ENCODE measurements at regions not wholly inside any gene's neighbourhood (a gene's known extent, or its start where the extent isn't known, plus 50 kb on each side); places are given as distances from the start of the nearest gene placed in this dataset.
A peak's percentile ranks its signal among the peaks of the same experiment; 100 is the strongest.
"Not testable (repeated sequence)": the region's sequence is repeated elsewhere in the genome, so short reads cannot be mapped to it uniquely, and the experiment has no call there.

DNA sequence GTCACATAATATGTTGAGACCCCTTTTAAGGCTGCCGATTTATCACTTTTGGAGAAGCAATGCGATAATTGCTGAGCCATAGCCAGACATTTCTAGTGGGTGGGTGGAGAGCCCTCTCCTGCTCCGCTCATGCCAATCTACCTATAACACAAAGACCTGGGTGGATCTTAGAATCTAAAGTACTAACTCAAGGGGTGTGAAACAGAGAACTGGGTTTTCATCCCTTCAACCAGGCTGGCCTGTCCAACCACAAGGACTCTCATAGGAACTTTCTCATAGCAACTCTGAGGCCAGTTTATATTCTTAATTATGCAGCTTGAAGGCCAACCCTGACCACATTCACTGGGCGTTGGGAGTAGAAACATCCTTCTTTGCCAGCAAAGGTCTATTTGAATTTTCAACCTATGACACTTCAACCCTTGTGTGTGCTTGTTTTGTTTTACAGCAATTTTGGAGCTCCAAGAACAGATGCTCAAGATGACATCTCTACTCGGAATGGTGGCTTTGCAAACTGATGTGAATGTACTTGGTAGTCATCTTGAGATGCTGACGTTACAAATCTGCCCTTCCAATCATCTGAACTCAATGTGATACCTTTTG lies 1198.2 kb upstream of the AUTS2 start:
- FAIRE-seq (no peak), DNase-seq (ENCODE audit: insufficient read length, low spot score) (no peak)
- TF ChIP-seq POLR2A (IDR thresholded peaks at IDR 0.05; ENCODE audit: low read depth, low read length): no peak

DNA sequence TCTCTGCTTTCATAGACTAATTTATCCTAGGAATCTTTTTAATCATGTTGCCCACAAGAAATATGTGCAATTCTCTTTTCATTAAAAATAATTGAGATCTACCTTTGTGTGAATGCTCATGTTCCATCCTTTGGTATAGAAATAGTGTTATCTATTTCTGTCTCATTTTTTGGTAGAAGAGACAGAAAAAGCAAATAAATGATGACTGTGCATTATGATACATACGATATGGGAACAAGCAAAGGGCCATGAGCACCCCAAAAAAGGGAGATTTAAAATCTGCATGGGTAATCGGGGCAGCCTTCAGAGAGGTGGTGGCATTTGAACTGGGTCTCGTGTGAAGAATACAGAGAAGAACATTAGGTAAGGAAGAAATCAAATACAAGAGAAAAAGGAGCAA lies 1197.5 kb upstream of the AUTS2 start:
- no peak for FAIRE-seq
- TF ChIP-seq POLR2A (IDR thresholded peaks at IDR 0.05; ENCODE audit: low read depth, low read length): no peak
- no peak for DNase-seq (ENCODE audit: insufficient read length, low spot score)

DNA sequence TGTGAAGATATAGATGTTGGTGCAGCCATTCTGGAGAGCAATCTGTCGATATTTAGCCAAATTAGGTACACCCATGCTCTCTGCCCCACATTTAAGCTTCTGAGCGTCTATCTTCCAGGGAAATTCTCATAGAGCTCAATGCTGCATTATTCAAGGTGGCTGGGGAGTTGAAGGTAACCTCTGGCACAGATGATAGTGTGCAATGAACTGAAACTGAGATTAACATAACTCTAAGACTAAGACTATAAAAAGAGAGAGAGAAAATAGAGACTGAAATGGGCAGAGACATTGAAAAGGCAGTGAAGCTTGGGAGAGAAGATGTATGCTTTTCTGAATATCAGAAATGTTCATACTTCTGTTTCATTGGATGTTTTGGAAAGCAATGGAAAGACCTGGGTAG lies 1197.0 kb upstream of the AUTS2 start:
- DNase-seq (ENCODE audit: insufficient read length, low spot score) (no peak), FAIRE-seq (no peak)
- no peak for TF ChIP-seq POLR2A (IDR thresholded peaks at IDR 0.05; ENCODE audit: low read depth, low read length)

DNA sequence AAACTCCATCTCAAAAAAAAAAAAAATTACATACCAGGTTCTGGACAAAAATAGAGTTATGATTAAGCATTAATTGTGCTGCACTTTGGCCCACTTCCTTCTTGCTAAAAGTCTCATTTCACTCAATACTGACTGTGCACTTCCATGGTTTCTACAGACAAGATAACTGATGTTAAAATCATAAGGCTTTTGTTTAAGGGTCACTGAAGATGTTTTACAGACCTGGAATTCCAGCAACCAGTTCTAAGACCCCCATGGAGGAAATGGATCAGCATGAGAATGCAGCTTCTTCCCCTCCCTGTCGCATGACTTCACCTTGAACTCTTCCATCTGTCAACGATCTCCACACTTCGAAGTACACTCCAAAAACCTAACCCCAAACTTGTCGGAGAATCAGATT lies 1191.8 kb upstream of the AUTS2 start:
- no peak for TF ChIP-seq POLR2A (IDR thresholded peaks at IDR 0.05; ENCODE audit: low read depth, low read length)

DNA sequence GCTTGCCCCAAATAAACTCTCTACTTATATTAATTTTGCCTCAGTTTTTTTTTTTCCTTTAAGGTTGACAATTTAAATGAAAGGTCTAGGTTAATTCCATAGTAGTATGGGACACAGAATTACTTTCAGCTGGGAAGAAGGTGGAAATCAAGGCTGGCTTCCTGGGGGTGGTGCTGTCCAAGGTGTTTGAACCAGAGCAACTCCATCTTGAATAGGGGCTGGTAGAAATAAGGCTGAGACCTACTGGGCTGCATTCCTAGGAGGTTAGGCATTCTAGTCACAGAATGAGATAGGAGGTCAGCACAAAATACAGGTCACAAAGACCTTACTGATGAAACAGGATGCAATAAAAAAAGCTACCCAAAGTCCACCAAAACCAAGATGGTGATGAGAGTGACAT lies 1190.8 kb upstream of the AUTS2 start:
- no peak for DNase-seq (ENCODE audit: insufficient read length, low spot score)
- no peak for TF ChIP-seq POLR2A (IDR thresholded peaks at IDR 0.05; ENCODE audit: low read depth, low read length)
- FAIRE-seq: no peak

More for the DNA sequence above, 1191.8 kb upstream of the AUTS2 start:
- DNase-seq (ENCODE audit: insufficient read length, low spot score): no peak
- no peak for FAIRE-seq

DNA sequence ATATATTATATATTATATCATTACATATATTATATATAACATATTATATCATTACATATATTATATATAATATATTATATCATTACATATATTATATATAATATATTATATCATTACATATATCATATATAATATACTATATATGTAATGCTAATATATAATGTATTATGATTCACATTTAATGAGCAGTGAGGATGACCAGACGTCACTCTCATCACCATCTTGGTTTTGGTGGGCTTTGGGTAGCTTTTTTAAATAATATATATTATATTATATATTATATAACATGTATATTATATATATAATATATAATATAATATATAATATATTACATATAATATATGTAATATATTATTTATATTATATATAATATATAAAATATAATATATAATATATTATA lies 1189.4 kb upstream of the AUTS2 start:
- DNase-seq (ENCODE audit: insufficient read length, low spot score) (no peak), FAIRE-seq (no peak)
- TF ChIP-seq POLR2A (IDR thresholded peaks at IDR 0.05; ENCODE audit: low read depth, low read length): no peak

DNA sequence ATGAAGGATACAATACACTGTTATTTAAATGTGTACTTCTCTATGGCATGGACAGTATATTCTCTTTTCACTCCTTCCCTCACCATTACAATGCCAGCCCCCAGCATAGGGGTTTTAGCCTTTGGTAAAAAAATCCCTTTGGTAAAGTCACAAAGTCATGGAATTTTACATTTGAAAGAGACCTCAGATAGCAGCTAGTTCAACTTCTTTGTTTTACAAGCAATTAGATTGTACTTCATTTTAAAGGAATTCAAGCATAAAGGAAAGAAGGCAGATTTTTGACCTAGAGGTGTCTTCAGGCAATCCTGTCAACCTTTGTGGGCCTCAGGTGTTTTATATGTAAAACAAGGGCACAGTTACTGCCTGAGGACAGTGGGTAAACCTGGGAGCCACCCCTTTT lies 1188.4 kb upstream of the AUTS2 start:
- DNase-seq (ENCODE audit: insufficient read length, low spot score): no peak
- no peak for TF ChIP-seq POLR2A (IDR thresholded peaks at IDR 0.05; ENCODE audit: low read depth, low read length)
- FAIRE-seq: no peak

DNA sequence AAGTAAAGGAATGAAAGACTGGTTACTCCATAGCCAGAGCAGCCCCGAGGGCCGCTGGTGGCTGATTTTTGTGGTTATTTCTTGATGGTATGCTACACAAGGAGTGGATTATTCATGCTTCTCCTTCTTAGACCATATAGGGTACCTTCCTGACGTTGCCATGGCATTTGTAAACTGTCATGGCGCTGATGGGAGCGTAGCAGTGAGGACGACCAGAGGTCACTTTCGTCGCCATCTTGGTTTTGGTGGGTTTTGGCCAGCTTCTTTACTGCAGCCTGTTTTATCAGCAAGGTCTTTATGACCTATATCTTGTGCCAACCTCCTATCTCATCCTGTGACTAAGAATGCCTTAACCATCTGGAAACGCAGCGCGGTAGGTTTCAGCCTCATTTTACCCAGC lies 1187.6 kb upstream of the AUTS2 start:
- FAIRE-seq; DNase-seq (ENCODE audit: insufficient read length, low spot score): not testable (repeated sequence)

DNA sequence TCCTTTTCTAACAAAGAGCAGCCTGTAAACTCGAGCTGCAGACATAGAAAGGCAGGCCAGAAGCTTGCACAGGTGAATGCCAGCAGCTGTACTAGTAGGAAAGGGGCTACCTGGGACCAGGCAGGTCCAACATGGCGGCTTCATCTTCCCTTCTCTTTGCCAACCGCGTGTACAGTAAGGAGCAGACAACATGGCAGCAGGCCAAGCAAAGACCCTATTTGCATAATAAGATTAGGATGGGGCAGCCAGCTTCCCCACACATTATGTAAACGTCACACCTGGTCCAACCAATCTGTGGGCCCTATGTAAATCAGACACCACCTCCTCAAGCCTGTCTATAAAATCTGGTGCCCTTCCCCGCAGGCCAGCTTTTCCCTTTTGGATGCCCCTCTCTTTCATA lies 1186.5 kb upstream of the AUTS2 start:
- no peak for TF ChIP-seq POLR2A (IDR thresholded peaks at IDR 0.05; ENCODE audit: low read depth, low read length)

DNA sequence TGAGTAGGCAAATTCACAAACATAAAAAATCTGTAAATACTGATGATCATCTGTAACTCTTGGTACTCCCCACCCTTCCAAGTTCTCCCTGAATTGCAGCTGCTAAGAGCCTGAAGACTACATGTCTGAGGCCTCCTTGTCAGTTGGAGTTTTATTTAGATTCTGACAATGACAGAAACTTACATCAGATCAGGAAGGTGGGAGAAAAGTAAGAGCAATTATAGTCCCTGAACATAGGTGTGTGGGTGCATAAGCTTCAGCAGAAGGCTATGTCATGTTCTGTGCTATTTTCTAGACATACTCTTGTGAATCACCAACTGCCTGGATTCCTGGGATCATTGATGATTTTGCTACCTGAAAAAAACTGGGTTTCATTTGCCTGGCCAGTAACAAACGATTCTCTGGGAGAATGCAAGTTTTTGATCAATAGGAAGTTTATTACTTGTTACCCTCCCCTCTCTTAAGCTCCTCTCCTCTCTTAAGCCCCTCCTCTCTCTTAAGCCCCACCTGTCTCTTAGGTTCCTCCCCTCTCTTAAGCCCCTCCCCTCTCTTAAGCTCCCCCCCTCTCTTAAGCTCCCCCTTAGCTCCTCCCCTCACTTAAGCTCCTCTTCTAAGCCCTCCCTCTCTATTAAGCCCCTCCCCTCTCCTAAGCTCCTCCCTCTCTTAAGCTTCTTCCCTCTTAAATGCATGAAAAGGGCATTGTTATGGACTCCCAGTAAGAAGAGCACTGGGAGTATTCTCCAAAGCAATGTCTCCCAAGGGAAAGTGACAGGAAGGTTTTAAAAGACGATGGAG lies 1183.4 kb upstream of the AUTS2 start:
- FAIRE-seq: no peak
- no peak for TF ChIP-seq POLR2A (IDR thresholded peaks at IDR 0.05; ENCODE audit: low read depth, low read length)
- peak; percentile 2 for DNase-seq (ENCODE audit: insufficient read length, low spot score)

More for the DNA sequence above, 1186.5 kb upstream of the AUTS2 start:
- DNase-seq (ENCODE audit: insufficient read length, low spot score) (no peak), FAIRE-seq (no peak)

DNA sequence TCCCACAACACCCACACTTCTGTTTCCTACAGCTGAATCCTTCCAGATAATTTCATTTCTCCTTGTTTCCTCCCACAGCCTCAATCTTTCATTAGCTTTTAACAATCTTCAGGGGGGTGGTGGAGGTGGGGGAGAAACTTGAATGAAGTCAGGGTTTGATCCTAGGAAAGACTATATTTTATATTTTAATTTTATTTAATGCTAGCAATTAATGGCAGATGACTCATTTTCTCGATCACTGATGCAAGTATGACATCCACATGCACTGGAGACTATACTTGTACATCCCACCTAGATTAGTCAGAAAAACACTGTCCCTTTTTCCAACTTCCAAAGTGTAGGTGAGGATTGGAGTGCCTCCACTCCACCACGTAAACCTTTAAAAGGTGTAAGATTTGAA lies 1181.3 kb upstream of the AUTS2 start:
- FAIRE-seq: no peak
- no peak for TF ChIP-seq POLR2A (IDR thresholded peaks at IDR 0.05; ENCODE audit: low read depth, low read length)
- DNase-seq (ENCODE audit: insufficient read length, low spot score): no peak

DNA sequence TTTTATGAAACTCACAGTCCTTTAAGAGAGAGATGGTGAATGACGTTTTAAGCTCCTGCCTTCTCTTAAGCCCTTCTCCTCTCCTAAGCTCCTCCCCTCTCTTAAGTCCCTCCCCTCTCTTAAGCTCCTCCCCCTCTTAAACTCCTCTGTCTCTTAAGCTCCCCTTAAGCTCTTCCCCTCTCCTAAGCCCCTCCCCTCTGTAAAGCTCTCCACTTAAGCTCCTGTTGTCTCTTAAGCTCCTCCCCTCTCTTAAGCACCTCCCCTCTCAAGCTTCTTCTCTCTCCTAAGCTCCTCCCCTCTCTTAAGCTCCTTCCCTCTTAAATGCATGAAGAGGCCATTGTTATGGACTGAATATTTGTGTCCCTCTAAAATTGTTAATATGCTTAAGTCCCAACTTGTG lies 1180.6 kb upstream of the AUTS2 start:
- no peak for FAIRE-seq
- DNase-seq (ENCODE audit: insufficient read length, low spot score): no peak
- TF ChIP-seq POLR2A (IDR thresholded peaks at IDR 0.05; ENCODE audit: low read depth, low read length): no peak

DNA sequence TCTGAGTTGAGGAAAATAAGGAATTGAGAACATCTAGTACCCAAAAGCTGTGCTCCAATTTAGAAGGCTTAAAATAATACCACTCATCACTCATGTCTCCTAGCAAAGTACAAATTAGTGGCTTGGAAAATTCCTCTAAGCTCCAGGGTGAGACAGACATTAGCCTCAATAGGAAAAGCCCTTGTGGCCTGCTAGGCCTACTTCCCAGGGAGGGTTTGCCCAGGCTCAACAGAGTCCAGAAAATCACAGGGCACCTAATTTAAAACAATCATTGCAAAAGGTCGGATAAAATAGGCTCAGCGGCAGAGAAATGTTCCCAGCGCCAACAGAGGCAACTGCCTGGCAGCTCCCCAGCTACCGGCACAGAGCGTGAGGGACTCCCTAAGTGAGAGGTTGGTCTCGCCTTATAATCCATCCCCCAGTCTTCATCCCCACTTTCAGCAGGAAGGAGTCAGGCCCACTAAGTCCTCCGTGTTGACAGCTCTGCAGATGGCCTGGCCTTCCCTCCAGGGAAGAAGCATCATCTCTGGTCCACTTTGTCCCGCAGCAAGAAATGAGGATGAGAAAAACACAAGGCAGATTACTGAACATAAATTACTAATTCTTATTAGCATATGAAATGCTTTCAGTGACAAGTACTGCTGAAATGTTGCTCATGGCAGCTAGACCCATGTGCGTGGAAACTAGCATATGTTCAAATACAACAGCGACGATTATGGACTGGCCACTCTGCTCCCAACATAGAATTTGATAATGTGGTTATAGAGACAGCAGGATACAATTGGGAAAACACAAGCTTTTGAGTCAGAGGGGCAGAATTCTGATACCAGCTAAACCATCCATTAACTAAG lies 1177.7 kb upstream of the AUTS2 start:
- DNase-seq (ENCODE audit: insufficient read length, low spot score) (no peak), FAIRE-seq (no peak)
- no peak for TF ChIP-seq POLR2A (IDR thresholded peaks at IDR 0.05; ENCODE audit: low read depth, low read length)

DNA sequence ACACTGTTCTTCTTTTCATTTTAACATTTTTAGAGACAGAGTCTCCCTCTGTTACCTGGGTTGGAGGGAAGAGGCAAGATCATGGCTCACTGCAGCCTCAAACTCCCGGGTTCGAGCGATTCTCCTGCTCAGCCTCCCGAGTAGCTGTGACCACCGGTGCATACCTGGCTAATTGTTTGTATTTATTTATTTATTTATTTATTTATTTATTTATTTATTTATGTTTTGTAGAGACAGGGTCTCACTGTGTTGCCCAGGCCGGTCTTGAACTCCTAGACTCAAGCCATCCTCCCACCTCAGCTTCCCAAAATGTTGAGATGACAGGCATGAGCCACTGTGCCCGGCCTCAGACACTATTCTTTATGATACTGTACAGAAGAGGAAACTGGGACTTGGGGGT lies 1176.6 kb upstream of the AUTS2 start:
- no peak for DNase-seq (ENCODE audit: insufficient read length, low spot score)
- FAIRE-seq: no peak

More for the DNA sequence above, 1176.6 kb upstream of the AUTS2 start:
- no peak for TF ChIP-seq POLR2A (IDR thresholded peaks at IDR 0.05; ENCODE audit: low read depth, low read length)

All from H54 (cell line).